ENCODE measurements at regions not wholly inside any gene's neighbourhood (a gene's known extent, or its start where the extent isn't known, plus 50 kb on each side); places are given as distances from the start of the nearest gene placed in this dataset.

DNA sequence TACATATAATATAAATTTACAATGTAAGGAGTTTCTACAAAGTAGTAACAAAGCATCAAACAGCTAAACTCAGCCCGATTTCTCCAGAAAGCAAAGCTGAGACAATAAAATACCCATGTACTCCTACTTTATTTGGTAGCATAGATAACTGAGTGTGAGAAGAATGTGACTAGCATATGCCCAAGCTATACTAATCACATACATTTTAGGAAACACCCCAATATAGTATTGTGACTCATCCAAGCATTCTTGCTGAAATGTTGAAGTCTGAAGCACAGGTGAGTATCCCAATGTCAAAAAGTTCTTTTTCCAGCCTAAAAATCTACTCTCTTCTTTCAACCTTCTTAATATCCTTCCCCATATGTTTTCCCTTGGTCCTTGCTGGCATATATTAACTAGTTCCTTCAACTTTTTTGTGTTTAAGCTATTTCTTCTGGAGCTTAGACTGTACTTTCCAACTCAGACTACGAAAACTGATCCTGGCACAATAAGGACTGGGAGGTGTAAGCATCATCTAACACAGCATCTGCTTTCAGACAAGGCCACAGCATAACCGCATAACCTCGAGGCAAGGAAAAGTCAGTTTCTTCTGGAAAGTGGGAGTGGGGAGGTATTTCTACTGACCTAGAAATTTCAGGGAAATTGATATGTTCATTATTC, 163.0 kb upstream of the RNPC3 start:
- TF ChIP-seq, protein P1, sequence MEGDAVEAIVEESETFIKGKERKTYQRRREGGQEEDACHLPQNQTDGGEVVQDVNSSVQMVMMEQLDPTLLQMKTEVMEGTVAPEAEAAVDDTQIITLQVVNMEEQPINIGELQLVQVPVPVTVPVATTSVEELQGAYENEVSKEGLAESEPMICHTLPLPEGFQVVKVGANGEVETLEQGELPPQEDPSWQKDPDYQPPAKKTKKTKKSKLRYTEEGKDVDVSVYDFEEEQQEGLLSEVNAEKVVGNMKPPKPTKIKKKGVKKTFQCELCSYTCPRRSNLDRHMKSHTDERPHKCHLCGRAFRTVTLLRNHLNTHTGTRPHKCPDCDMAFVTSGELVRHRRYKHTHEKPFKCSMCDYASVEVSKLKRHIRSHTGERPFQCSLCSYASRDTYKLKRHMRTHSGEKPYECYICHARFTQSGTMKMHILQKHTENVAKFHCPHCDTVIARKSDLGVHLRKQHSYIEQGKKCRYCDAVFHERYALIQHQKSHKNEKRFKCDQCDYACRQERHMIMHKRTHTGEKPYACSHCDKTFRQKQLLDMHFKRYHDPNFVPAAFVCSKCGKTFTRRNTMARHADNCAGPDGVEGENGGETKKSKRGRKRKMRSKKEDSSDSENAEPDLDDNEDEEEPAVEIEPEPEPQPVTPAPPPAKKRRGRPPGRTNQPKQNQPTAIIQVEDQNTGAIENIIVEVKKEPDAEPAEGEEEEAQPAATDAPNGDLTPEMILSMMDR (IDR thresholded peaks at IDR 0.05 in 4 of 5, conservative IDR thresholded peaks at IDR 0.05 in 1 of 5), result no peak
- intact Hi-C loops (cut with DNase I; ENCODE audit: low total_unique reads) (no loop called here), in situ Hi-C loops (cut with MboI; ENCODE audit: low sequenced_read_pairs in 4 of 4) (no loop called here)
- H3K36me3 ChIP-seq, result no peaks in the 10 kb centered on the region
- no peak overlapping the region for H3K27ac ChIP-seq
- no peaks in the 10 kb centered on the region for H3K27me3 ChIP-seq
- no peaks in the 10 kb centered on the region for H3K4me1 ChIP-seq
- DNase-seq (no peak), ATAC-seq (no peak)
- no peaks in the 10 kb centered on the region for H3K9me3 ChIP-seq
- no peak overlapping the region for H3K4me3 ChIP-seq

DNA sequence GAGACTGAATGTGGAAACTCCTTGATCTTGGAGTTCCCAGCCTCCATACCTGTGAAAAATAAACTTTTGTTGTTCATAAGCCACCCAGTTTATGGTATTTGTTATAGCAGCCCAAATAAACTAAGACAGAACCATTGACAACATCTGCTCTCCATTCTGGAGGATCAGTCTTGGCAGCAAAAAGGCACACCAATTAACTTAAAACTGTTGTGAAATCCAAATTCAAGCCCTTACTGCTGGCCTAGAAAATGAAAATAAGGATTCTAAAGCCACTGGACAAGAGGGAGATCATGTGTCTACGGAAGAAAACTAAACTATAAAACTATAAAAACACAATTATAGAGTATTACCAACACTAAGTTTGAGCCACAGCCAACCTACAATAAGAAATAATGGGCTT, 172.1 kb upstream of the RNPC3 start:
- in situ Hi-C loops (cut with MboI; ENCODE audit: low sequenced_read_pairs in 4 of 4) (no loop called here), intact Hi-C loops (cut with DNase I; ENCODE audit: low total_unique reads) (no loop called here)
- no peak overlapping the region for H3K27ac ChIP-seq
- ATAC-seq (no peak), DNase-seq (no peak)
- no peaks in the 10 kb centered on the region for H3K36me3 ChIP-seq
- H3K27me3 ChIP-seq, result no peaks in the 10 kb centered on the region
- H3K4me1 ChIP-seq, result no peaks in the 10 kb centered on the region
- H3K9me3 ChIP-seq, result no peaks in the 10 kb centered on the region
- H3K4me3 ChIP-seq, result no peak overlapping the region
- TF ChIP-seq POLR2A (IDR thresholded peaks at IDR 0.05), result no peak
- TF ChIP-seq, protein P1 (IDR thresholded peaks at IDR 0.05 in 4 of 5, conservative IDR thresholded peaks at IDR 0.05 in 1 of 5), result no peak

DNA sequence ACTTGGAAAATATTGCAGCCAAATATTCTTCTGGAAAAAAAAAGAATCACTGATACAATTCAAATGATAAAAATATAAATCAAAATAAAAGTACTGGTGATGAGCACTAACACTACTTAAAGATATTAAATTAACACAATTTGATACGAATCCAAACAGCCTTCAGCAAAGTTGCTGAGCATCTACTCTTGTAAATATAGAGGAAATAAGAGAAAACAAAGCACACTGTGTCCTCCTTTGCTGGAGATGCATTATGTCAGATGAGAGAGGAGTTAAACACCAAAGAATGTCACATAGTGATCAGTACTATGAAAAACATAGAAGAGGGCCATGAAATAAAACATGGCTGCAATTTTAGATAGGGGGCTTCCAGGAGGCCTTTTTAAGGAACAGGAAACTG, 177.4 kb upstream of the RNPC3 start:
- Histone ChIP-seq H3K27me3 (no peaks in the 10 kb centered on the region), H3K36me3 (no peaks in the 10 kb centered on the region), H3K27ac (no peak overlapping the region), H3K9me3 (no peaks in the 10 kb centered on the region), H3K4me3 (no peak overlapping the region), H3K4me1 (no peaks in the 10 kb centered on the region)
- no peak for ATAC-seq
- no peak for DNase-seq
- intact Hi-C loops (cut with DNase I; ENCODE audit: low total_unique reads), result no loop called here
- no peak for TF ChIP-seq POLR2A (IDR thresholded peaks at IDR 0.05)
- TF ChIP-seq, protein P1 (IDR thresholded peaks at IDR 0.05 in 4 of 5, conservative IDR thresholded peaks at IDR 0.05 in 1 of 5), result no peak
- in situ Hi-C loops (cut with MboI; ENCODE audit: low sequenced_read_pairs in 4 of 4), result no loop called here

DNA sequence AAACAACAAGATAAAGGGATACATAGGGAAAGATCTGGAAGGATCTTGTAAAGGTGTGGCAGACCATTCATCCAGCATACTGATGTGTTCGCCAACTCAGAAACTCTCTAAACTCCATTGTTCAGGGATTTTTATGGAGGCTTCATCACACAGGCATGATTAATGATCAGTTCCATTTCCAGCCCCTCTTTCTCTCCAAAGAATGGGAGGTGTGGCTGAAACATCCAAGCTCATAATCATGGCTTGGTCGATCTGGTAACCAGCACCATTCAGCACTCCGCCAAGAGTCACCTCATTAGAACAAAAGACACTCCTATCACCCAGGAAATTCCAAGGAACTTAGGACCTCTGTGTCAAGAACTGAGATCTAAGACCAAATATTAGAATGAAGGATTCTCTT, 180.6 kb upstream of the RNPC3 start:
- no peak for DNase-seq
- Histone ChIP-seq H3K4me1 (no peaks in the 10 kb centered on the region), H3K27ac (no peak overlapping the region), H3K4me3 (no peak overlapping the region), H3K9me3 (no peaks in the 10 kb centered on the region), H3K36me3 (no peaks in the 10 kb centered on the region), H3K27me3 (no peaks in the 10 kb centered on the region)
- in situ Hi-C loops (cut with MboI; ENCODE audit: low sequenced_read_pairs in 4 of 4), result no loop called here
- ATAC-seq, result no peak
- TF ChIP-seq, protein P1 (IDR thresholded peaks at IDR 0.05 in 4 of 5, conservative IDR thresholded peaks at IDR 0.05 in 1 of 5), result no peak
- TF ChIP-seq POLR2A (IDR thresholded peaks at IDR 0.05), result no peak
- intact Hi-C loops (cut with DNase I; ENCODE audit: low total_unique reads), result no loop called here

DNA sequence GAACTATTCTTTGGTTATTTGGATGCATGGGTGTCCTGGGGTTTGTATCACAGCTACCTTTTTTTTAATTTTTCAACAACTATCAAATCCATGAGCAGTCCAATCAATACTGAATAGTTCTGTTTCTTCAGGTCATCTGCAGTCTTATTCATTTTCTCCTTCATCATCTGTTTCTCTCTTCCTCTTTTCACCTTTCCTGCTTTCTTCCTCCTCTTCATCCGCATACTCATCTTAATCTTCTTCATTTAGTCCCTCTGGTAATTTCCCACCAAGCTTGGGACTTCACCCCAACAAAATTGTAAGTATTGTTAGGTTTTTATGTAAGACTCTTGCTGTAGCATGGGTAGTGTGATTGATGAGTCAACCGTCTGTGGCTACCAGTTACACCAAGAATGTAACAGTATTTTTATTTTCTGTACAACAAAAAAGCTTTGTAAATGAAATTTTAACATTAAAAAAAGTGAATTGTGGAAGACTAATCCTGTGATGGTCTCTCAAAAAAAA, 184.1 kb upstream of the RNPC3 start:
- intact Hi-C loops (cut with DNase I; ENCODE audit: low total_unique reads), result no loop called here
- H3K27ac ChIP-seq, result no peak overlapping the region
- in situ Hi-C loops (cut with MboI; ENCODE audit: low sequenced_read_pairs in 4 of 4), result no loop called here

More for the DNA sequence above, 184.1 kb upstream of the RNPC3 start:
- no peak for DNase-seq
- Histone ChIP-seq H3K36me3 (no peaks in the 10 kb centered on the region), H3K9me3 (no peaks in the 10 kb centered on the region), H3K4me3 (no peak overlapping the region), H3K4me1 (no peaks in the 10 kb centered on the region), H3K27me3 (no peaks in the 10 kb centered on the region)
- TF ChIP-seq, protein P1 (IDR thresholded peaks at IDR 0.05 in 4 of 5, conservative IDR thresholded peaks at IDR 0.05 in 1 of 5), result no peak
- no peak for TF ChIP-seq POLR2A (IDR thresholded peaks at IDR 0.05)
- no peak for ATAC-seq

All from gastrocnemius medialis (tissue), 4 donors.